K562 (cell line): ENCODE measurements at regions not wholly inside any gene's neighbourhood (a gene's known extent, or its start where the extent isn't known, plus 50 kb on each side); places are given as distances from the start of the nearest gene placed in this dataset.

Source experiments
- ATAC-seq: fragments of 200-7000 bp; cut with Tn5 transposase; 3 replicates; pipeline ENCODE4 v1.9.1; 2020; ENCODE audit warnings: moderate library complexity
- BruUV-seq: library from RNA; stranded (reverse); fragments of 400-500 nt; replicated peaks from 2 replicates; lab custom pipeline; 2021; lab: Mats Ljungman, UMichigan
- CTCF ChIA-PET: fragments of 300-600 bp; formaldehyde crosslinking; extraction: SDS; loops from one replicate; lab custom pipeline; 2021; ENCODE audit warnings: low intra/inter-chr PET ratio; lab: Yijun Ruan, JAX
- POLR2A ChIA-PET: fragments of 300-600, 350-650 bp; sonication (Branson Sonifier 250); formaldehyde crosslinking; extraction: SDS; loops from one replicate; lab custom pipeline; 2021; ENCODE audit warnings: antibody characterized with exemption, inconsistent platforms; lab: Yijun Ruan, JAX
- DNase-seq, 4 experiments: peaks; one replicate each; pipeline versions ENCODE4 v3.0.0 to v3.0.0-alpha.2; 2011 to 2018; ENCODE audit warnings: low spot score in 3 of 4, mixed read lengths in 3 of 4; ENCODE audit errors: extremely low read depth in 1 of 4
- FAIRE-seq: peaks from 2 replicates; lab custom pipeline; 2011; peaks lifted over from hg19 to GRCh38; lab: Jason Lieb, UNC
- H2AFZ ChIP-seq: 2 replicates; pipeline ENCODE4 v1.6.0; 2011; ENCODE audit warnings: low read depth, low read length, control low read depth, inconsistent platforms
- H3K27ac ChIP-seq: fragments of 200-600 bp; 3 replicates; pipeline ENCODE4 v1.8.0; 2011; ENCODE audit warnings: low read depth, mild to moderate bottlenecking, control low read depth, inconsistent platforms, low read length, moderate library complexity, mixed read lengths; ENCODE audit errors: extremely low read depth
- H3K27me3 ChIP-seq, 2 experiments: fragments of 300-600 bp in 1 of 2; 2 replicates in 1 of 2; 3 replicates in 1 of 2; pipeline versions ENCODE4 v1.6.0 to v1.8.0; 2011; ENCODE audit warnings: inconsistent platforms in 2 of 2, low read length in 2 of 2, mild to moderate bottlenecking in 1 of 2, mixed read lengths in 1 of 2, moderate library complexity in 1 of 2; ENCODE audit not compliant: control insufficient read depth in 2 of 2, insufficient read depth in 2 of 2
- H3K36me3 ChIP-seq: fragments of 300-600 bp; 3 replicates; pipeline ENCODE4 v1.8.0; 2011; ENCODE audit warnings: mild to moderate bottlenecking, low read length, inconsistent platforms; ENCODE audit not compliant: control insufficient read depth, insufficient read depth
- H3K4me1 ChIP-seq, 2 experiments: fragments of 200-600 bp in 1 of 2; replicated peaks in 1 of 2; 2 replicates in 1 of 2; 3 replicates in 1 of 2; pipeline versions ENCODE4 v1.5.1 to v1.8.0; 2011; ENCODE audit warnings: inconsistent platforms in 2 of 2, low read length in 2 of 2, mild to moderate bottlenecking in 1 of 2, mixed read lengths in 1 of 2, moderate library complexity in 1 of 2; ENCODE audit not compliant: control insufficient read depth in 2 of 2, insufficient read depth in 2 of 2
- H3K4me2 ChIP-seq: 2 replicates; pipeline ENCODE4 v1.6.1; 2011; ENCODE audit warnings: low read length, control low read depth, inconsistent platforms, mixed read lengths; ENCODE audit not compliant: insufficient read depth
- H3K4me3 ChIP-seq: fragments of 200-600 bp; sonication (generic), shearing (Covaris generic); 2 replicates; pipeline ENCODE4 v1.5.1; 2016; ENCODE audit warnings: control low read depth, inconsistent platforms
- H3K79me2 ChIP-seq: fragments of 200-600 bp; 3 replicates; pipeline ENCODE4 v1.8.0; 2011; ENCODE audit warnings: low read length, inconsistent platforms; ENCODE audit not compliant: control insufficient read depth, insufficient read depth
- H3K9ac ChIP-seq, 2 experiments: 2 replicates each; pipeline versions ENCODE4 v1.6.0 to v1.6.1; 2011; ENCODE audit warnings: low read depth in 2 of 2, low read length in 2 of 2, control low read depth in 1 of 2, inconsistent platforms in 1 of 2, mild to moderate bottlenecking in 1 of 2, mixed read lengths in 1 of 2; ENCODE audit not compliant: insufficient read depth in 1 of 2
- H3K9me1 ChIP-seq: one replicate; pipeline ENCODE4 v1.6.0; 2011; ENCODE audit warnings: inconsistent platforms, mild to moderate bottlenecking, low read length, moderate library complexity; ENCODE audit not compliant: control insufficient read depth, insufficient read depth
- H3K9me3 ChIP-seq: replicated peaks from 2 replicates; pipeline ENCODE4 v1.5.1; 2011; ENCODE audit warnings: low read depth, low read length, inconsistent platforms; ENCODE audit not compliant: control insufficient read depth, insufficient read depth
- H4K20me1 ChIP-seq: replicated peaks from 2 replicates; pipeline ENCODE4 v1.6.1; 2011; ENCODE audit warnings: low read length, inconsistent platforms, mixed read lengths; ENCODE audit not compliant: control insufficient read depth, insufficient read depth
- BRD9 ChIP-seq: fragments of 450-650 bp; IDR thresholded peaks from 2 replicates; pipeline ENCODE4 v1.6.1; 2018; ENCODE audit warnings: low read depth; ENCODE audit not compliant: partially characterized antibody
- C11orf30 ChIP-seq: fragments of 450-650 bp; IDR thresholded peaks from 2 replicates; pipeline ENCODE4 v1.6.1; 2016; ENCODE audit warnings: low read depth, mild to moderate bottlenecking
- DMBX1 ChIP-seq: fragments of 250-450 bp; sonication (Bioruptor Pico); IDR thresholded peaks from 2 replicates; pipeline ENCODE4 v1.8.0; 2022; ENCODE audit warnings: inconsistent platforms, mild to moderate bottlenecking, moderate library complexity, borderline replicate concordance
- E2F6 ChIP-seq, 2 experiments: IDR thresholded peaks; 2 replicates each; pipeline ENCODE4 v1.6.1; 2011; ENCODE audit warnings: borderline replicate concordance in 1 of 2, control low read depth in 1 of 2, low read depth in 1 of 2, low read length in 1 of 2, mild to moderate bottlenecking in 1 of 2, mixed read lengths in 1 of 2, moderate library complexity in 1 of 2; ENCODE audit not compliant: insufficient read depth in 1 of 2, insufficient read length in 1 of 2, poor library complexity in 1 of 2, severe bottlenecking in 1 of 2; ENCODE audit errors: extremely low read depth in 1 of 2
- MTF1 ChIP-seq: fragments of 250-450 bp; sonication (Bioruptor Pico); IDR thresholded peaks from 2 replicates; pipeline ENCODE4 v1.9.0; 2021; ENCODE audit warnings: moderate library complexity, mild to moderate bottlenecking, inconsistent platforms, borderline replicate concordance
- PHF21A ChIP-seq: fragments of 450-650 bp; IDR thresholded peaks from 2 replicates; pipeline ENCODE4 v1.6.1; 2017; ENCODE audit warnings: low read depth, borderline replicate concordance
- PML ChIP-seq: IDR thresholded peaks from 2 replicates; pipeline ENCODE4 v1.6.1; 2012; ENCODE audit warnings: low read length, inconsistent platforms
- SIRT6 ChIP-seq: IDR thresholded peaks from one replicate; pipeline ENCODE4 v1.6.1; 2012; ENCODE audit warnings: low read depth, mild to moderate bottlenecking, control low read depth, inconsistent platforms, low read length, moderate library complexity
- TAF7 ChIP-seq: fragments of 450-650 bp; IDR thresholded peaks from 2 replicates; pipeline ENCODE4 v1.6.1; 2016; ENCODE audit warnings: missing genetic modification characterization, missing compliant biosample characterization
- THRB ChIP-seq: fragments of 450-650 bp; formaldehyde crosslinking; conservative IDR thresholded peaks from 2 replicates; pipeline ENCODE4 v1.4.0; 2022; ENCODE audit warnings: mild to moderate bottlenecking, missing genetic modification characterization
- ZNF77 ChIP-seq: fragments of 250-450 bp; sonication (Bioruptor Pico); IDR thresholded peaks from 2 replicates; pipeline ENCODE4 v1.5.0; 2020
- WGBS: fragments of 100-300 bp; shearing (Covaris generic); methylation state at CpG from one replicate; pipeline ENCODE4 v1.1.6; 2016; ENCODE audit warnings: low coverage, mixed read lengths; ENCODE audit not compliant: insufficient coverage; ENCODE audit errors: missing lambda C conversion rate; 5-methylcytosine and 5-hydroxymethylcytosine counted together
- in situ Hi-C: fragments of 300-500 bp; cut with MboI; formaldehyde crosslinking; loops from 4 replicates; pipeline ENCODE4 v1.15.0; 2018; ENCODE audit warnings: inconsistent platforms, mixed read lengths
- intact Hi-C: fragments of 100-400 bp; cut with micrococcal nuclease; formaldehyde crosslinking; loops from 2 replicates; pipeline ENCODE4 v1.14.2; 2022

GRCh38 chr5:81909677-81910076 is 62.1 kb upstream of the ATG10 start:
- Histone ChIP-seq H3K4me2 (no peak overlapping the region), H3K27ac (no peak overlapping the region), H3K9me3 (no peaks in the 10 kb centered on the region), H3K4me3 (no peak overlapping the region), H3K36me3 (no peaks in the 10 kb centered on the region), H3K79me2 (no peaks in the 10 kb centered on the region), H2AFZ (no peak overlapping the region), H3K9me1 (no peaks in the 10 kb centered on the region), H3K27me3 (no peaks in the 10 kb centered on the region), H4K20me1 (no peaks in the 10 kb centered on the region), H3K9ac (no peak overlapping the region), H3K4me1 (peaks cover 0 to 14% of the 10 kb centered on the region in 2 experiments; a peak in 4 of 5 replicates)
- no peak for DNase-seq
- BruUV-seq: no TSS peak
- FAIRE-seq: no peak
- in situ Hi-C loops (no loop called here), intact Hi-C loops (loop anchor here (5.0 kb wide), 1 partner anchor 63 kb away; the partner anchor contains the start of gene ATG10)
- no peak for ATAC-seq
- CTCF ChIA-PET: no interaction called here
- no peak for TF ChIP-seq THRB (CRISPR knock-in tag)
- no peak for TF ChIP-seq PML
- TF ChIP-seq TAF7 (tag): no peak
- no peak for TF ChIP-seq SIRT6
- no peak for TF ChIP-seq MTF1 (CRISPR knock-in tag)
- TF ChIP-seq DMBX1 (CRISPR knock-in tag): no peak
- no peak for TF ChIP-seq BRD9
- no peak for TF ChIP-seq C11orf30
- TF ChIP-seq ZNF77 (CRISPR knock-in tag): no peak
- TF ChIP-seq PHF21A: no peak
- no peak for TF ChIP-seq E2F6 (IDR thresholded peaks at IDR 0.05; ENCODE audit: borderline replicate concordance in 1 of 2, extremely low read depth in 1 of 2, insufficient read depth in 1 of 2, insufficient read length in 1 of 2, low read depth in 1 of 2, low read length in 1 of 2, poor library complexity in 1 of 2, severe bottlenecking in 1 of 2)
- 71% methylated on average over 1 of the region's 1 CpG for WGBS
- POLR2A ChIA-PET: interaction anchor here (1.0 kb wide), 1 partner anchor 32 kb away, joined by 3 read pairs; no protein-coding TSS in a partner anchor
